Prostate gland (tissue), 2 donors: ENCODE measurements at regions not wholly inside any gene's neighbourhood (a gene's known extent, or its start where the extent isn't known, plus 50 kb on each side); places are given as distances from the start of the nearest gene placed in this dataset.

ENCODE experiments used
- POLR2AphosphoS5 ChIP-seq: sonication (generic); formaldehyde crosslinking; IDR thresholded peaks from one replicate; pipeline ENCODE4 v1.6.1; 2017; ENCODE audit warnings: antibody characterized with exemption
- TF ChIP-seq, protein P1 (sequence below), 4 experiments: fragments of 200-600 bp in 2 of 4; fragments of 450-650 bp in 2 of 4; sonication (generic) in 2 of 4; IDR thresholded peaks; 1 replicate in 3 of 4; 2 replicates in 1 of 4; pipeline ENCODE4 v1.5.1; 2016 to 2019; ENCODE audit warnings: antibody characterized with exemption in 4 of 4, mild to moderate bottlenecking in 2 of 4, moderate library complexity in 2 of 4

- TF ChIP-seq, protein P1, sequence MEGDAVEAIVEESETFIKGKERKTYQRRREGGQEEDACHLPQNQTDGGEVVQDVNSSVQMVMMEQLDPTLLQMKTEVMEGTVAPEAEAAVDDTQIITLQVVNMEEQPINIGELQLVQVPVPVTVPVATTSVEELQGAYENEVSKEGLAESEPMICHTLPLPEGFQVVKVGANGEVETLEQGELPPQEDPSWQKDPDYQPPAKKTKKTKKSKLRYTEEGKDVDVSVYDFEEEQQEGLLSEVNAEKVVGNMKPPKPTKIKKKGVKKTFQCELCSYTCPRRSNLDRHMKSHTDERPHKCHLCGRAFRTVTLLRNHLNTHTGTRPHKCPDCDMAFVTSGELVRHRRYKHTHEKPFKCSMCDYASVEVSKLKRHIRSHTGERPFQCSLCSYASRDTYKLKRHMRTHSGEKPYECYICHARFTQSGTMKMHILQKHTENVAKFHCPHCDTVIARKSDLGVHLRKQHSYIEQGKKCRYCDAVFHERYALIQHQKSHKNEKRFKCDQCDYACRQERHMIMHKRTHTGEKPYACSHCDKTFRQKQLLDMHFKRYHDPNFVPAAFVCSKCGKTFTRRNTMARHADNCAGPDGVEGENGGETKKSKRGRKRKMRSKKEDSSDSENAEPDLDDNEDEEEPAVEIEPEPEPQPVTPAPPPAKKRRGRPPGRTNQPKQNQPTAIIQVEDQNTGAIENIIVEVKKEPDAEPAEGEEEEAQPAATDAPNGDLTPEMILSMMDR (IDR thresholded peaks at IDR 0.05) = no peak
- TF ChIP-seq POLR2AphosphoS5 = no peak
These were observed 200.0 kb upstream of the CASK start for GRCh38 chrX:42123369-42123768.
